IMR-90 (cell line): ENCODE measurements at regions not wholly inside any gene's neighbourhood (a gene's known extent, or its start where the extent isn't known, plus 50 kb on each side); places are given as distances from the start of the nearest gene placed in this dataset.

ENCODE experiments used
- ATAC-seq: fragments of 200-7000 bp; cut with Tn5 transposase; 2 replicates; pipeline ENCODE4 v1.9.1; 2020; ENCODE audit warnings: low read depth, mild to moderate bottlenecking, moderate library complexity
- BruUV-seq: library from RNA; stranded (reverse); fragments of 400-500 nt; replicated peaks from 2 replicates; lab custom pipeline; 2021; lab: Mats Ljungman, UMichigan
- CTCF ChIA-PET: fragments of 300-600 bp; formaldehyde crosslinking; extraction: SDS; loops from one replicate; lab custom pipeline; 2021; ENCODE audit warnings: antibody characterized with exemption; lab: Yijun Ruan, JAX
- POLR2A ChIA-PET: fragments of 300-600 bp; sonication (Branson Sonifier 250); formaldehyde crosslinking; loops from one replicate; lab custom pipeline; 2022; ENCODE audit warnings: antibody characterized with exemption; ENCODE audit not compliant: unreplicated experiment; lab: Charles Lee
- DNase-seq: peaks from one replicate; pipeline ENCODE4 v3.0.0; 2013
- H2AFZ ChIP-seq: replicated peaks from 2 replicates; pipeline ENCODE3; 2013; ENCODE audit warnings: low read length, mild to moderate bottlenecking; ENCODE audit not compliant: poor library complexity
- H2AK5ac ChIP-seq: 2 replicates; pipeline ENCODE4 v1.6.1; 2013; ENCODE audit warnings: low read depth, low read length, inconsistent platforms
- H2AK9ac ChIP-seq: replicated peaks from 2 replicates; pipeline ENCODE3; 2013; ENCODE audit warnings: mild to moderate bottlenecking, low read depth, low read length, moderate library complexity; ENCODE audit not compliant: poor library complexity
- H2BK120ac ChIP-seq: 2 replicates; pipeline ENCODE4 v1.6.1; 2013; ENCODE audit warnings: low read depth, low read length, inconsistent platforms
- H2BK15ac ChIP-seq: 3 replicates; pipeline ENCODE4 v1.6.1; 2013; ENCODE audit warnings: low read depth, low read length, inconsistent platforms
- H2BK20ac ChIP-seq: 2 replicates; pipeline ENCODE4 v1.6.1; 2013; ENCODE audit warnings: low read depth, mild to moderate bottlenecking, inconsistent platforms, low read length, moderate library complexity
- H2BK5ac ChIP-seq: 2 replicates; pipeline ENCODE4 v1.6.1; 2013; ENCODE audit warnings: mild to moderate bottlenecking, low read depth, low read length, inconsistent platforms; ENCODE audit not compliant: poor library complexity, severe bottlenecking
- H3K14ac ChIP-seq: replicated peaks from 2 replicates; pipeline ENCODE4 v1.6.1; 2013; ENCODE audit warnings: low read depth, low read length, inconsistent platforms
- H3K18ac ChIP-seq: 2 replicates; pipeline ENCODE4 v1.6.1; 2013; ENCODE audit warnings: low read depth, low read length, control low read depth
- H3K23ac ChIP-seq: 2 replicates; pipeline ENCODE4 v1.6.1; 2013; ENCODE audit warnings: low read depth, low read length, inconsistent platforms
- H3K27ac ChIP-seq: 2 replicates; pipeline ENCODE4 v1.5.1; 2013; ENCODE audit warnings: mild to moderate bottlenecking, control low read depth, low read length; ENCODE audit not compliant: insufficient read depth
- H3K27me3 ChIP-seq: 2 replicates; pipeline ENCODE4 v1.6.1; 2013; ENCODE audit warnings: low read length; ENCODE audit not compliant: control insufficient read depth, insufficient read depth
- H3K36me3 ChIP-seq: 2 replicates; pipeline ENCODE4 v1.6.1; 2013; ENCODE audit warnings: low read length, mixed read lengths; ENCODE audit not compliant: control insufficient read depth, insufficient read depth
- H3K4ac ChIP-seq: 2 replicates; pipeline ENCODE4 v1.6.1; 2013; ENCODE audit warnings: low read depth, low read length, inconsistent platforms
- H3K4me1 ChIP-seq: 2 replicates; pipeline ENCODE4 v1.6.1; 2013; ENCODE audit warnings: low read length, mixed read lengths; ENCODE audit not compliant: control insufficient read depth, insufficient read depth
- H3K4me2 ChIP-seq: 2 replicates; pipeline ENCODE4 v1.6.1; 2013; ENCODE audit warnings: low read depth, mild to moderate bottlenecking, control low read depth, low read length, moderate library complexity
- H3K4me3 ChIP-seq: 2 replicates; pipeline ENCODE4 v1.5.1; 2013; ENCODE audit warnings: low read depth, mild to moderate bottlenecking, control low read depth, low read length, moderate library complexity; ENCODE audit not compliant: insufficient read depth
- H3K56ac ChIP-seq: 2 replicates; pipeline ENCODE4 v1.6.1; 2013; ENCODE audit warnings: low read length, inconsistent platforms; ENCODE audit not compliant: insufficient read depth; ENCODE audit errors: extremely low read depth
- H3K79me1 ChIP-seq, 2 experiments: 2 replicates each; pipeline ENCODE4 v1.6.1; 2013; ENCODE audit warnings: low read length in 2 of 2, inconsistent platforms in 1 of 2, low read depth in 1 of 2
- H3K9ac ChIP-seq: 2 replicates; pipeline ENCODE4 v1.6.1; 2013; ENCODE audit warnings: low read depth, low read length, control low read depth
- H3K9me1 ChIP-seq: 2 replicates; pipeline ENCODE4 v1.6.1; 2013; ENCODE audit warnings: low read length, inconsistent platforms; ENCODE audit not compliant: insufficient read depth
- H3K9me3 ChIP-seq: 2 replicates; pipeline ENCODE4 v1.6.1; 2013; ENCODE audit warnings: low read length; ENCODE audit not compliant: control insufficient read depth, insufficient read depth
- H4K20me1 ChIP-seq: 2 replicates; pipeline ENCODE4 v1.6.1; 2013; ENCODE audit warnings: low read length, inconsistent platforms; ENCODE audit not compliant: insufficient read depth
- H4K5ac ChIP-seq: 2 replicates; pipeline ENCODE4 v1.6.1; 2013; ENCODE audit warnings: mild to moderate bottlenecking, low read depth, low read length, control low read depth
- H4K8ac ChIP-seq, 2 experiments: 2 replicates each; pipeline ENCODE4 v1.6.1; 2013; ENCODE audit warnings: low read depth in 2 of 2, low read length in 2 of 2, control low read depth in 1 of 2, inconsistent platforms in 1 of 2
- H4K91ac ChIP-seq: 2 replicates; pipeline ENCODE4 v1.6.1; 2013; ENCODE audit warnings: low read depth, low read length, inconsistent platforms; ENCODE audit not compliant: insufficient read depth
- CEBPB ChIP-seq: IDR thresholded peaks from 2 replicates; pipeline ENCODE4 v1.6.1; 2012; ENCODE audit warnings: low read depth, low read length, improper control_type of control experiment
- MXI1 ChIP-seq: IDR thresholded peaks from 2 replicates; pipeline ENCODE4 v1.6.1; 2012; ENCODE audit warnings: low read depth, mild to moderate bottlenecking, low read length, moderate library complexity, borderline replicate concordance
- RAD21 ChIP-seq: IDR thresholded peaks from 2 replicates; pipeline ENCODE4 v1.6.1; 2012; ENCODE audit warnings: low read length, improper control_type of control experiment
- RFX5 ChIP-seq: IDR thresholded peaks from 2 replicates; pipeline ENCODE4 v1.8.0; 2012; ENCODE audit warnings: low read depth, mild to moderate bottlenecking, low read length, moderate library complexity
- WGBS, 2 experiments: methylation state at CpG; one replicate each; pipeline versions ENCODE4 v1.1.5 to v1.1.7; 2013; ENCODE audit warnings: missing lambda C conversion rate in 2 of 2; ENCODE audit not compliant: insufficient read length in 1 of 2; ENCODE audit errors: extremely low coverage in 2 of 2; 5-methylcytosine and 5-hydroxymethylcytosine counted together
- dilution Hi-C: fragments of 300-500 bp; cut with HindIII; formaldehyde crosslinking; loops from one replicate; pipeline ENCODE4 v1.14.3; 2018; ENCODE audit warnings: low sequenced_read_pairs; ENCODE audit not compliant: unreplicated experiment
- in situ Hi-C: fragments of 300-500 bp; cut with MboI; formaldehyde crosslinking; loops from 3 replicates; pipeline ENCODE4 v1.14.3; 2019; ENCODE audit warnings: low sequenced_read_pairs, inconsistent platforms, mixed read lengths
- intact Hi-C: fragments of 100-400 bp; cut with micrococcal nuclease; formaldehyde crosslinking; loops from 2 replicates; pipeline ENCODE4 v1.10.0; 2022

DNA sequence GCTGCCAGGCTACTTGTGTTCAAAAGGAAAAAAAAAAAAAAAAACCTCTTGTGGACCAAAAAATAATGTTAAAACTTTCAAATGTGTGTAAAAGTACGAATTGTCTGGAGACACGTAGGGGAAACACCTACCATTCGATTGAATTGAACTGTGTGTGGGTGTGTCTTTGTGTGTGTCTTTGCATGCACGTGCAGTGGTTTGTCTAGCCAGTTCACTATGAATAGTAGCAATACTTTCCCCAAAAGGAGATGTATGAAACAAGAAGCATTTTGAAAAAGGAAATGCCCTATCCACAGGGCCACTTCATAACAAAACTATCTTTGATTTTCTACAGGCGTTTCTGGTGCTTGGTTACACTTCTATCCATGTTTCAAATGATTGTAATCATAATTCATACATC lies 186.8 kb downstream of the RPRM start:
- no peak overlapping the region for H3K18ac ChIP-seq
- ChIA-PET POLR2A (no interaction called here), CTCF (no interaction called here)
- no peak overlapping the region for H2BK15ac ChIP-seq
- H3K4me3 ChIP-seq, result no peak overlapping the region
- no peaks in the 10 kb centered on the region for H3K9me3 ChIP-seq
- H4K5ac ChIP-seq, result no peak overlapping the region
- H3K4ac ChIP-seq, result no peak overlapping the region
- no peaks in the 10 kb centered on the region for H3K9me1 ChIP-seq
- no peak overlapping the region for H3K9ac ChIP-seq
- no peak overlapping the region for H4K8ac ChIP-seq
- no peak overlapping the region for H2AFZ ChIP-seq
- intact Hi-C loops (loop anchor here (5.0 kb wide), 1 partner anchor 1524 kb away; no protein-coding TSS in a partner anchor), in situ Hi-C loops (no loop called here), dilution Hi-C loops (no loop called here)
- no peak overlapping the region for H3K23ac ChIP-seq
- H2BK20ac ChIP-seq, result no peak overlapping the region
- ATAC-seq, result no peak
- WGBS, 2 experiments, result no CpG with 5 or more reads among the region's 5 CpGs
- no peak overlapping the region for H3K14ac ChIP-seq
- TF ChIP-seq RFX5, result no peak
- TF ChIP-seq RAD21, result no peak
- TF ChIP-seq MXI1, result no peak
- no peak for TF ChIP-seq CEBPB
- BruUV-seq, result no TSS peak
- H3K79me1 ChIP-seq, result no peaks in the 10 kb centered on the region
- DNase-seq, result no peak
- H2AK9ac ChIP-seq, result no peak overlapping the region
- H3K27ac ChIP-seq, result no peak overlapping the region
- H3K27me3 ChIP-seq, result no peaks in the 10 kb centered on the region
- H2BK5ac ChIP-seq, result no peak overlapping the region
- H3K4me1 ChIP-seq, result no peaks in the 10 kb centered on the region
- no peak overlapping the region for H2BK120ac ChIP-seq
- H3K36me3 ChIP-seq, result no peaks in the 10 kb centered on the region
- H4K91ac ChIP-seq, result no peak overlapping the region
- H3K56ac ChIP-seq, result no peak overlapping the region
- no peaks in the 10 kb centered on the region for H4K20me1 ChIP-seq
- no peak overlapping the region for H3K4me2 ChIP-seq
- no peak overlapping the region for H2AK5ac ChIP-seq
